HG03439 (cell line): ENCODE measurements at regions not wholly inside any gene's neighbourhood (a gene's known extent, or its start where the extent isn't known, plus 50 kb on each side); places are given as distances from the start of the nearest gene placed in this dataset.

Experiments
- ATAC-seq: cut with Tn5 transposase; IDR thresholded peaks from one replicate; pipeline ENCODE4 v1.9.1; 2021; ENCODE audit warnings: mild to moderate bottlenecking, moderate library complexity; ENCODE audit not compliant: unreplicated experiment

DNA sequence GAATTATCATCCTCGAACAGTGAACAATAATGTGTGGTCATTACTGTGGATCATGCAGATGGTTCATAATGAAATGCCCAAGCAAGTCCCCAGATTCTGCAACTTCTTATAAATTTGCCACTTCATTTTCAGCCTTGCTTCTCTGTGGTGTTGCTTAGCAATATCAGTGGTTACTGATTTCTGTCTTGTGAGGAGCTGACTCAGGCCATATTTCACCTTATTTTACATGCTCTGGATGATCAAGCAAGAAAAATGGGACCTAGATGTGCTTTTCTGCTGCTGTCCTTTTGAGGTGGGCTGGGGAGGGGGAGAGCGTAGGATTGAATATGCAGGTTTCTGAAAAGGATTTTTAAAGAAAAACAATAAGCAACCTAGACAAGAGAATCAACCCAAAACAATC, 188.3 kb downstream of the SLC24A2 start:
- ATAC-seq = no peak

DNA sequence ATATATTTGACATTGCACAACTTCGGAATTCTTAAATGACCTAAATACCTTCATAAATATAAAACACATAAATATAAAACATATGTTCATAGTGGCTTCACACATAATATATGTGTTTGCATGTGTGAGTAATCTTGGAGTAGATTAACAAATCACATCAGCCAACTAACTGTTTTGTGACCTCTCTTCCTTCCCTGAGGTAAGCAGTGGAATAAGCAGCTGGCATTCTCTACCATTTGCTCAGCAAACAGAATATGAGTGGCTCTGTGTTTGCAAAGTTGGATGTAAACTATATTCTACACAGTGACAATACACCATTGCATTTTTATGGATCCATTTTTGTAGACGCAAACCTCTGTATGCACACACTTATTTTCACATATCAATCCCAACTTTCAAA, 189.9 kb downstream of the ACER2 start:
- no peak for ATAC-seq

GRCh38 chr9:19597176-19597575, 188.4 kb downstream of the ACER2 start:
- ATAC-seq = no peak

DNA sequence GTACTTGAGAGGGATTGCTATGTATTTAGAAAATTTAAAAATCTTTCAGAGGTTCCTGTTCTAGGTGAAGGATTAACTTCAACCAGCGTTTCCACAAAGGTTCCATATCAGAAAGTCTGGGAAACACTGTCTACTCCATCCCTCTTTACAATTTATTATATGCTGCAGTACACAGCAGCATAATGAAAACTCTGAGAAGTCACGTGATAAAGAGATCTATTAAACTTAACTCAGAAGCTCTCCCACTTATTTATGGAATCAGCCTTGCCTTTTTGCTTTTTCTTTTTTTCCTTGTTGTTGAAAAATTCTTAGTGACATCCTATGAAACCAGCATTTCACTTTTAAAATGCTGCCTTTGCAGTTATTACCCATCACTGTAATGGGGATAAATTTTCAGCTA, 186.2 kb downstream of the ACER2 start:
- ATAC-seq = no peak

DNA sequence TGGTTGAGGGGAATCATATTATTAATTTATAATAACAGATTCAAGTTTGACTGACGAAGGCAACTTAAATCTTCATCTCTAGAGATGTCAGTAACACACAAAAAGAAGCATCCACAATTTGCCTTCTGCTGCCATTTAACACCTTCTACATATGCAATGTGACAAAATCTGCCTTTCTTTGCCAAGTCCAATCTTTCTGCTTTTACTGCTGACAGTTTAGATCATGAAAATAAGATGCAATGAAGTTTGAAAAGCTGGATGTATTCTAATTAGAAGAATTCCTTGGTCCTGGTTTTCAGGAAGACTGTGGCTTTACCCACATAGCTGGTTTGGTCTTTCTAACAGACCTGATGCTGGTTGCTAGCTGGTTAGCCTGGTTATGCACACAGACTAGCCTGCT, 178.9 kb downstream of the ACER2 start:
- no peak for ATAC-seq

DNA sequence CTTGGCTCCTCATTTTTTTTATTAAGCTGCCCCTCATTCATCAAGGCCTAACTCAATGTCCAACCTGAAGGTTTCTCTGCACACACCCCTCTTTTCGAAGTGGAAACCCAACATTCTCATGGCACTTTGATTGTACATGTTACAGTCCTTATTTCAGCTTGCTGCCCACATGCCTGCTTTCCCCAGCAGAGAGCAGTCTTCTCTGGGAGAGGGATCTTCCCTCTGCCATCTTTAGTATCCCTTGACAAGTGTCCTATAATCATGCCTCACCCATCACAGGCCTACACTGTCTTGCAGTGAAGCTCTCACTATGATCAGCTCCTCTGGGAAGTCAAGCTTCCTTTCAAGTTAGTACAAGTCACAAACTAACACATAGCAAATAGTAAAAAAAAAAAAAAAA, 175.1 kb downstream of the ACER2 start:
- ATAC-seq = no peak

- ATAC-seq = no peak
Measured at GRCh38 chr9:19577411-19577810, 168.6 kb downstream of the ACER2 start.

- ATAC-seq = no peak
Measured at GRCh38 chr9:19568946-19569345, 160.1 kb downstream of the ACER2 start.

GRCh38 chr9:19564396-19565061, 155.7 kb downstream of the ACER2 start:
- ATAC-seq = no peak

DNA sequence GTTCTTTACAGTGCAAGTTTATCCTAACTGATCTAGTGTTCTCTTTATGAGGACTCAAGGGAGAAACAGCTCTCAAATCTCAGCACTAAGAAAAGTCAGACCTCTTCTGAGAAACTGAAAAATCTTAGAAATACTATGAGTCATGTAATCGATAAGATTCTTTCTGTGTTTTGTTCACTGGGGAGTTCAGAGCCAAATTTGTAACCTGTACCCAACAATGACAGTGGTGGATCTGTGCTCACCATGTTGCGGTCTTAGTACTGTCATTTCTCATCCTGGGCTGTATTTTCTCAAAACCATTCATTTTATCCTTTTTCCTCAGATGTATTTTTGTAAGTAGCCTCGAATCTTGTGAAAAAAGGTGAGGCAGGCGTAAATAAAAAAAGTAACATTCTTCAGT, 146.4 kb downstream of the ACER2 start:
- ATAC-seq = no peak

DNA sequence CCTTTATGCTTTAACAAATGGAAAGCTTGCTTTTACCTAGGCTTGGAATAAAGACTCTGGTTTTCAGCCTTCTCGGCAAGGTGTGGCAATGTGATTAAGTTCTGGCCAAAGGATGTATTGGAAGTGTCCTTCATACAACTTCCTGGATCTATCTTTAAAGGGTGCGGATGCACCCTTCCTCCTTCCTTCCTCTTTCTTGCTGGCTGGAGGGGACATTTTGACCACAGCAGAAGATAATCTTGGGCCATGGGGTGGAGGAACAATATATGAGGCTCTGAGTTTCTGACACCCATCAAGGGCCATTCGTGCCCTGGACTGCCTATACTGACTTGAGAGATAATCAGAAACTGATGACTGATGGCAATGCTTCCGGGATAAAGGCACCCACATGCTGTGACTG, 145.7 kb downstream of the ACER2 start:
- ATAC-seq = no peak

- no peak for ATAC-seq
Measured at GRCh38 chr9:19553441-19553840, 144.6 kb downstream of the ACER2 start.

GRCh38 chr9:19552282-19553105, 143.7 kb downstream of the ACER2 start:
- ATAC-seq = no peak

GRCh38 chr9:19551124-19551929, 142.5 kb downstream of the ACER2 start:
- no peak for ATAC-seq

GRCh38 chr9:19550009-19550408, 141.2 kb downstream of the ACER2 start:
- ATAC-seq = no peak

GRCh38 chr9:19533373-19533772, 124.6 kb downstream of the ACER2 start:
- ATAC-seq = no peak

- ATAC-seq = no peak
Measured at GRCh38 chr9:19527663-19528062, 118.9 kb downstream of the ACER2 start.

DNA sequence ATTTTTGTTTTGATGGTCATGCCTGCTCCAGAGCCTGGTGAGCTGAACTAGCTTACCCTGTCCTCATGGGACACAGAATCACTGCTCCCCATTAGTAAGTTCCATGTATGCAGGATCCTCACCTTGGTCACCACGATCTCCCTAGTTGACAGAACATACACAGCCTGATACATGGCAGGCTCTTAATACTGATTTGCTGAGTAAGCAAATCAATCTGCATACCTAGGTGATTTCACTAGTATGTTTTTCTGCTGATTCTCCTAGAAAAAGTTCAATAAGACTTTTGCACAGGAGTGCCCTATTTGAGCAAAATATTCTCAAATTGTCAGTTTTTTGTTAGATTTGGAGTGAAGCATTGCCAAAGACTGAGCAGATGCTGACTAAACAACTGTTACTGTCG, 113.7 kb downstream of the ACER2 start:
- ATAC-seq = no peak

DNA sequence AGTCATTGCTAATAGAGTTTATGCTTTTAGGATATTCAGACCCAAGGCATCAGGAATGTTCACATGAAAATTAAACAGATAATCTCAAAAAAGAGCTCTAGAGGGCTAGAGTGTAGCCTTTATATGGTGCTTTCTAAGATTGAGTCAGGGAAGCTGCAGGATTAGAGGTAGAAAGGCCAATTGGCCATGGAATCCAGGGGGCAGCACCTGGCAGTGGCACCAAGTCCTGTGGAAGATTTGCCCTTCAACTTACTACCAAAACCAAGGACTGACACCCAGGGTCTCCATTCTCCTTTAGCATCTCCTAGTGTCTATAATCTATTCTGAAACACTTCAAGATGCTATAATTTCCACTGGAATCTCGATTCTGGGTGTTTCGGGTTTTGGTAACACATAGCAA, 112.4 kb downstream of the ACER2 start:
- no peak for ATAC-seq

DNA sequence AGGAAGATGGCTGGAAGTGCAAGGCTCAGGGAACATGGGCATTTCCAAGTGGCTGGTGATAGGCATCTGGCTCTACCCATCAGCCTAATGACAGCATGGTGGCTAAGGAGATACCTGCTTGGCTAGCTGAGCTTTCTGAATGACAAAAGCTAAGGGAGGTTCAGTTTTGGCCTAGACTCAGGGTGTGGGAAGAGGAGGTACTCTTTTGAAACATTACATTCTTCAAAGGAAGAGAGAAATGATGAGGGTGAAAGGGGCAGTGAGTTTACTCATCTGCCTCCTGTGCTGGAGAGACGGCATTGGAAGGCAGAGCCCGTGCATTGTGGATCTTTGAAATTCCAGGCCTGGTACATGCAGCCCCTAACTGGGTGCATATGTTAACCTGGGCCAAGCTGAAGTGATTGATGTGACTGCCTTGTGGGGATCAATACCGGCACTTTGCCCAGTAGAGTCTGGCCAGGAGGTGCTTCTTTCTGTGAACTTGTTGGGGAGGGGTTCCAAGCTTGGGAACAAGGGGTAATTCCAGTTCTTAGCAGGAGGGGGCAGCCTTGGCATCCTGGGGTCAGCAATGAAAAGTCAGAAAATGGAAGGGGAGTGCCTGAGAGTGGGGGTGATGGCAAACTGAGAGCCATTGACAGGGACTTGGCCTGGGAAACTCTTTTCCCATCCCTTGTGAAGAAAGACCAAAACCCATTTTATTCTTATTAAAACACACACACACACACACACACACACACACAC, 108.6 kb downstream of the ACER2 start:
- ATAC-seq = no peak

DNA sequence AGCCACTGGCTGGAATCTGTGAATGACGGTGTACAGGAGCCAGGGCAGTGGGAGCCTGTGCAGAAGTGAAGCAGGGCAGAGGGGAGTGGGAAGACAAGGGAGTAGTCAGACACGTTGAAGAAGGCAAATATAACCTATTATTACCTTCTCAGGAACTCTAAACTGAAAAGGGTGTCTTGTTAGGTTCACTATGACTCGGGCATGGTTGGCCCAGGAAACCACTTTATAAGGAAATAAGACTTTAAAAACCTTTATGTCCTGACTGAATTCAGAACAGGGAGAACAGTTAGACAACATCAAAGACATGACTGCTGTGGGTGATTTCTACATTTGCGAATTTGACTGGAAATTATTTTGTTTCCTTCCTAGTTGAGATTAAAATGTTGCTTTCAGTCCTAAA, 107.5 kb downstream of the ACER2 start:
- no peak for ATAC-seq
